Thoracic aorta (tissue), 2 donors: ENCODE measurements at regions not wholly inside any gene's neighbourhood (a gene's known extent, or its start where the extent isn't known, plus 50 kb on each side); places are given as distances from the start of the nearest gene placed in this dataset.

Source experiments
- ATAC-seq: fragments of 150-250 bp; one replicate; pipeline ENCODE4 v1.8.0; 2017; ENCODE audit warnings: low read depth; ENCODE audit not compliant: insufficient number of reproducible peaks, low FRiP score
- DNase-seq: peaks from one replicate; pipeline ENCODE4 v3.0.0-alpha.2; 2020; ENCODE audit warnings: low spot score
- H3K27ac ChIP-seq, 2 donors: fragments of 200-600 bp; sonication (generic); 1 replicate in 1 of 2; 2 replicates in 1 of 2; pipeline ENCODE4 v1.5.1; 2016; ENCODE audit warnings: mild to moderate bottlenecking in 2 of 2, moderate library complexity in 2 of 2
- H3K27me3 ChIP-seq: fragments of 200-600 bp; sonication (generic); replicated peaks from 2 replicates; pipeline ENCODE4 v1.6.0; 2016; ENCODE audit warnings: mild to moderate bottlenecking; ENCODE audit not compliant: insufficient read depth
- H3K36me3 ChIP-seq: fragments of 200-600 bp; sonication (generic); one replicate; pipeline ENCODE4 v1.5.1; 2016
- H3K4me1 ChIP-seq, 2 donors: fragments of 200-600 bp; sonication (generic); 1 replicate in 1 of 2; 2 replicates in 1 of 2; pipeline versions ENCODE4 v1.5.1 to v1.6.0; 2016; ENCODE audit warnings: low read depth in 2 of 2, mild to moderate bottlenecking in 1 of 2; ENCODE audit not compliant: control insufficient read depth in 1 of 2
- H3K4me3 ChIP-seq: fragments of 200-600 bp; sonication (generic); 2 replicates; pipeline ENCODE4 v1.5.1; 2016; ENCODE audit warnings: mild to moderate bottlenecking
- H3K9me3 ChIP-seq: fragments of 200-600 bp; sonication (generic); 2 replicates; pipeline ENCODE4 v1.5.1; 2016
- TF ChIP-seq, protein P1 (sequence below): fragments of 200-600 bp; sonication (generic); IDR thresholded peaks from one replicate; pipeline ENCODE4 v1.5.1; 2019; ENCODE audit warnings: antibody characterized with exemption

DNA sequence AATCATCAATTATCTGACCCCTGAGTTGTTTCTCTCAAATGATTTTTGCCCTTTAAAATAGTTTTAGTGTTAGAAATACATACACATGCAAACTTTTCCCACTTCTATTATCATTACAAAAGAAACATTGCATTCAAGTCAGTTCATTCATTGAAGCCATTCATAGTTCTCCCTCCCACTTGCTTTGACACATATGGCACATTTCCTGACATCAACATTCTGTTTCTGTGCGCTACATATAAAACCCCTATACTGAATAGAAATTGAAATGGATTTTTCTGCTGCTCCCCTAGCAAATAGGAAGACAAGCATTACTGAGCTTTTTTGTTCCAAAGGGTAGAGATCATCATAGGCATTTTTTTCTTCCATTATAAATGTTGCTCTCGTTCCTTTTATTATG is 497.9 kb upstream of the PCDH10 start:
- ATAC-seq: no peak
- Histone ChIP-seq H3K27ac (no peak overlapping the region), H3K36me3 (no peaks in the 10 kb centered on the region), H3K9me3 (no peaks in the 10 kb centered on the region), H3K27me3 (no peaks in the 10 kb centered on the region), H3K4me3 (no peak overlapping the region), H3K4me1 (no peaks in the 10 kb centered on the region)
- no peak for DNase-seq
- TF ChIP-seq, protein P1, sequence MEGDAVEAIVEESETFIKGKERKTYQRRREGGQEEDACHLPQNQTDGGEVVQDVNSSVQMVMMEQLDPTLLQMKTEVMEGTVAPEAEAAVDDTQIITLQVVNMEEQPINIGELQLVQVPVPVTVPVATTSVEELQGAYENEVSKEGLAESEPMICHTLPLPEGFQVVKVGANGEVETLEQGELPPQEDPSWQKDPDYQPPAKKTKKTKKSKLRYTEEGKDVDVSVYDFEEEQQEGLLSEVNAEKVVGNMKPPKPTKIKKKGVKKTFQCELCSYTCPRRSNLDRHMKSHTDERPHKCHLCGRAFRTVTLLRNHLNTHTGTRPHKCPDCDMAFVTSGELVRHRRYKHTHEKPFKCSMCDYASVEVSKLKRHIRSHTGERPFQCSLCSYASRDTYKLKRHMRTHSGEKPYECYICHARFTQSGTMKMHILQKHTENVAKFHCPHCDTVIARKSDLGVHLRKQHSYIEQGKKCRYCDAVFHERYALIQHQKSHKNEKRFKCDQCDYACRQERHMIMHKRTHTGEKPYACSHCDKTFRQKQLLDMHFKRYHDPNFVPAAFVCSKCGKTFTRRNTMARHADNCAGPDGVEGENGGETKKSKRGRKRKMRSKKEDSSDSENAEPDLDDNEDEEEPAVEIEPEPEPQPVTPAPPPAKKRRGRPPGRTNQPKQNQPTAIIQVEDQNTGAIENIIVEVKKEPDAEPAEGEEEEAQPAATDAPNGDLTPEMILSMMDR: no peak

DNA sequence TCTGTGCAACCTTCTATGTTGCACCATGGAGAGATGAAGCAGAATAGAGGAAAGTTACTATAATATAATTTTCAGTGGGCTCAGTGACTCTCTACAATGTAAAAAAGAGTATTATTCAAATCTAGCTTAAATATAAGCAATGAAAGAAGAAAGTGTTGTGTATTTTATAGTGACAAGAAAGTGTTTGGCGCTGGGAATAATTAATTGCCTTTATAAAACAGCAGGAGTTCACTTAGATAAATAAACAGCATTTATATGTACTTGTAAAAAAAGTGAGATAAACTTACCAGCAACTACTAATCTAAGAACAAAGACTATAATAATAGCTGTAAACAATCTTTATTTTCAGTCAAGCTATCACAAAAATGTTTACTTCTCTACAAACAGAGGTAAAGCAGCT is 488.9 kb upstream of the PCDH10 start:
- TF ChIP-seq, protein P1: no peak
- H3K27me3 ChIP-seq: no peaks in the 10 kb centered on the region
- DNase-seq (no peak), ATAC-seq (no peak)
- H3K4me1 ChIP-seq: no peaks in the 10 kb centered on the region
- H3K4me3 ChIP-seq: no peak overlapping the region
- no peaks in the 10 kb centered on the region for H3K36me3 ChIP-seq
- no peaks in the 10 kb centered on the region for H3K9me3 ChIP-seq
- H3K27ac ChIP-seq: no peak overlapping the region

DNA sequence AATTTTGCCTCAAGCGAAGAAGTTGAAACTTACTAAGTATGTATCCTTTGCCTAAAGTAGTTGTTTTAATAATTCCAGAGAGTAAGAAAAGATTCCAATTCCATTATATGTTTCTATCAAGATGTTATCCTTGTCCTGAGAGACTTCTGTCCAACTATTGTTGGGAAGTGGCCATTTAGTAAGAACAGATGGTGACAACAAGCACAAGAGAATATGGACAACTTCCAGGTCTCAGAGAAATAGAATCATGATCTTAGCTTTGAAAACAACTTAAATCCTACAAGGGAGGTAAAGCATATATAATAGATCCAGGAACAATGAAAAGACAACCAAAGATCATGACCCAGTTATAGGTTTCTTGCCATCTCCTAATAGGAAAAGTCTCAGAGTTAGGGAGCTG is 486.6 kb upstream of the PCDH10 start:
- Histone ChIP-seq H3K9me3 (no peaks in the 10 kb centered on the region), H3K4me1 (no peaks in the 10 kb centered on the region), H3K4me3 (no peak overlapping the region), H3K27ac (no peak overlapping the region), H3K36me3 (no peaks in the 10 kb centered on the region), H3K27me3 (no peaks in the 10 kb centered on the region)
- TF ChIP-seq, protein P1: no peak
- ATAC-seq (no peak), DNase-seq (no peak)

DNA sequence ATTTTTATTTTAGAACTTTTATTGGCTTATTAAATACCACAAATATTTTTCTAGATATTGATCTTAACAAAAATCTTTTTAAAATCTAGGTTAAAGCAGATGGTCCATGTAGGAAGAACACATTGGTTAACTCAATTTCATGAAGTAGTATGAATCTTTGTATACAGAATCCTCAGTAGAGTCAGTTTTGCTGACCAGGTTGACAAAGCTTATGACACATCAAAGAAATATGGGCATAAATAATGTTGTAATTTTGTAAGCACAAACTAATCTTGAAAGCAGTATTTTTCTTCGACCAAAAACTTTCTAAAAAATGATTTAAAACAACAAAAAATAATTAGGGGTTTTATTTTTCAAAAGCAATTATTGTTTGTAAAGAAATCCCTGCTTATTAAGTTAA is 479.3 kb upstream of the PCDH10 start:
- H3K4me3 ChIP-seq: no peak overlapping the region
- H3K27me3 ChIP-seq: no peaks in the 10 kb centered on the region
- H3K4me1 ChIP-seq: no peaks in the 10 kb centered on the region
- no peak for ATAC-seq
- H3K27ac ChIP-seq: no peak overlapping the region
- TF ChIP-seq, protein P1: no peak
- H3K36me3 ChIP-seq: no peaks in the 10 kb centered on the region
- H3K9me3 ChIP-seq: no peaks in the 10 kb centered on the region
- DNase-seq: no peak

DNA sequence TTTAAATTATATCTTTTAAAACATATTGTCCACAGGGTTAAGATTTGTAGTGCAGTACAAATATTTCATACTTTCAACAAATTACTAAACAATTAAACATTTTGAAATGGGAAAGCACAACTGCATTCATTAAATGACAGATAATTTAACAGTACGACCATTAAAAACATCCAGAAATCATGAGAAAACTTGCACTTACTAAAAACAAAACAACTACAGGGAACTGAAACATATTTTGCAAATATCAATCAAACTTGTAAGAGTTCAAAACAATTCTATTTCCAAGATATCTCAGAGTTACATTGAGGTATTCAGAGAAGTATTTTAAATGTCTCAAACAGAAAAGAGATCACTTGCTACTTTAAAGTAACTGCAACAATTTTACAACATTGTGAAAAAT is 478.5 kb upstream of the PCDH10 start:
- no peaks in the 10 kb centered on the region for H3K27me3 ChIP-seq
- H3K4me3 ChIP-seq: no peak overlapping the region
- ATAC-seq: no peak
- H3K27ac ChIP-seq: no peak overlapping the region
- no peaks in the 10 kb centered on the region for H3K4me1 ChIP-seq
- no peak for DNase-seq
- no peaks in the 10 kb centered on the region for H3K36me3 ChIP-seq
- H3K9me3 ChIP-seq: no peaks in the 10 kb centered on the region
- TF ChIP-seq, protein P1: no peak
